Neuronal stem cell (in vitro differentiated cells): ENCODE measurements at regions not wholly inside any gene's neighbourhood (a gene's known extent, or its start where the extent isn't known, plus 50 kb on each side); places are given as distances from the start of the nearest gene placed in this dataset.

Source experiments
- DNase-seq: peaks from one replicate; pipeline ENCODE4 v3.0.0-alpha.2; 2013; ENCODE audit warnings: low spot score
- H2AFZ ChIP-seq: one replicate; pipeline ENCODE4 v1.6.1; 2013; ENCODE audit warnings: mild to moderate bottlenecking, low read length, inconsistent platforms
- H2AK5ac ChIP-seq: 2 replicates; pipeline ENCODE4 v1.6.1; 2013; ENCODE audit warnings: low read depth, mild to moderate bottlenecking, inconsistent platforms, low read length, moderate library complexity, mixed read lengths
- H2BK120ac ChIP-seq: 2 replicates; pipeline ENCODE4 v1.6.1; 2013; ENCODE audit warnings: low read depth, mild to moderate bottlenecking, inconsistent platforms, low read length, moderate library complexity, mixed read lengths
- H2BK12ac ChIP-seq: one replicate; pipeline ENCODE4 v1.6.1; 2013; ENCODE audit warnings: low read length, inconsistent platforms
- H2BK15ac ChIP-seq: 2 replicates; pipeline ENCODE4 v1.6.1; 2013; ENCODE audit warnings: mild to moderate bottlenecking, low read length, inconsistent platforms, mixed read lengths
- H2BK5ac ChIP-seq: one replicate; pipeline ENCODE4 v1.6.1; 2013; ENCODE audit warnings: inconsistent platforms, mild to moderate bottlenecking, low read length, moderate library complexity
- H3K14ac ChIP-seq: one replicate; pipeline ENCODE4 v1.6.1; 2013; ENCODE audit warnings: low read length, inconsistent platforms
- H3K18ac ChIP-seq: 2 replicates; pipeline ENCODE4 v1.6.1; 2013; ENCODE audit warnings: low read length, inconsistent platforms
- H3K23ac ChIP-seq: 2 replicates; pipeline ENCODE4 v1.6.1; 2013; ENCODE audit warnings: low read depth, mild to moderate bottlenecking, mixed read lengths, low read length, inconsistent platforms; ENCODE audit not compliant: poor library complexity
- H3K27ac ChIP-seq: replicated peaks from 3 replicates; pipeline ENCODE4 v1.5.1; 2013; ENCODE audit warnings: low read length, inconsistent platforms
- H3K27me3 ChIP-seq, 3 experiments: 2 replicates each; pipeline ENCODE4 v1.6.1; 2013; ENCODE audit warnings: low read length in 3 of 3, mild to moderate bottlenecking in 2 of 3, inconsistent platforms in 1 of 3, low read depth in 1 of 3, mixed read lengths in 1 of 3, moderate library complexity in 1 of 3; ENCODE audit not compliant: control insufficient read depth in 3 of 3, insufficient read depth in 3 of 3
- H3K36me3 ChIP-seq, 2 donors: replicated peaks in 1 of 2; 2 replicates each; pipeline ENCODE4 v1.6.1; 2013; ENCODE audit warnings: low read length in 2 of 2; ENCODE audit not compliant: control insufficient read depth in 2 of 2, insufficient read depth in 2 of 2
- H3K4ac ChIP-seq: 2 replicates; pipeline ENCODE4 v1.6.1; 2013; ENCODE audit warnings: inconsistent platforms, mild to moderate bottlenecking, low read length, moderate library complexity
- H3K4me1 ChIP-seq, 2 donors: 1 replicate in 1 of 2; 2 replicates in 1 of 2; pipeline ENCODE4 v1.6.1; 2013; ENCODE audit warnings: low read length in 2 of 2, low read depth in 1 of 2; ENCODE audit not compliant: control insufficient read depth in 2 of 2, insufficient read depth in 1 of 2
- H3K4me2 ChIP-seq: one replicate; pipeline ENCODE4 v1.6.1; 2013; ENCODE audit warnings: mild to moderate bottlenecking, low read length, inconsistent platforms; ENCODE audit not compliant: insufficient read depth, poor library complexity, severe bottlenecking
- H3K4me3 ChIP-seq, 2 donors: 2 replicates each; pipeline ENCODE4 v1.5.1; 2013; ENCODE audit warnings: low read length in 2 of 2, mild to moderate bottlenecking in 2 of 2, inconsistent platforms in 1 of 2, moderate library complexity in 1 of 2
- H3K79me1 ChIP-seq: one replicate; pipeline ENCODE4 v1.6.1; 2013; ENCODE audit warnings: low read depth, mild to moderate bottlenecking, inconsistent platforms, low read length, moderate library complexity
- H3K9ac ChIP-seq: one replicate; pipeline ENCODE4 v1.6.1; 2013; ENCODE audit warnings: mild to moderate bottlenecking, low read depth, low read length, inconsistent platforms; ENCODE audit not compliant: poor library complexity
- H3K9me3 ChIP-seq, 2 donors: replicated peaks in 1 of 2; 2 replicates each; pipeline versions ENCODE3 to v1.6.1; 2013; ENCODE audit warnings: low read length in 2 of 2, mild to moderate bottlenecking in 2 of 2, inconsistent platforms in 1 of 2, low read depth in 1 of 2, mixed read lengths in 1 of 2, moderate library complexity in 1 of 2; ENCODE audit not compliant: control insufficient read depth in 2 of 2, insufficient read depth in 1 of 2
- H4K8ac ChIP-seq: one replicate; pipeline ENCODE4 v1.6.1; 2013; ENCODE audit warnings: low read depth, mild to moderate bottlenecking, inconsistent platforms, low read length, moderate library complexity
- H4K91ac ChIP-seq: one replicate; pipeline ENCODE4 v1.6.1; 2013; ENCODE audit warnings: low read length, low read depth, mild to moderate bottlenecking, inconsistent platforms; ENCODE audit not compliant: poor library complexity
- WGBS, 2 donors: extraction: QIAGEN DNeasy Blood & Tissue Kit; methylation state at CpG; one replicate each; pipeline ENCODE4 v1.1.7; 2013; ENCODE audit warnings: missing lambda C conversion rate in 2 of 2, mixed read lengths in 1 of 2; ENCODE audit not compliant: insufficient read length in 2 of 2, insufficient replicate concordance in 1 of 2; ENCODE audit errors: extremely low coverage in 2 of 2; 5-methylcytosine and 5-hydroxymethylcytosine counted together

DNA sequence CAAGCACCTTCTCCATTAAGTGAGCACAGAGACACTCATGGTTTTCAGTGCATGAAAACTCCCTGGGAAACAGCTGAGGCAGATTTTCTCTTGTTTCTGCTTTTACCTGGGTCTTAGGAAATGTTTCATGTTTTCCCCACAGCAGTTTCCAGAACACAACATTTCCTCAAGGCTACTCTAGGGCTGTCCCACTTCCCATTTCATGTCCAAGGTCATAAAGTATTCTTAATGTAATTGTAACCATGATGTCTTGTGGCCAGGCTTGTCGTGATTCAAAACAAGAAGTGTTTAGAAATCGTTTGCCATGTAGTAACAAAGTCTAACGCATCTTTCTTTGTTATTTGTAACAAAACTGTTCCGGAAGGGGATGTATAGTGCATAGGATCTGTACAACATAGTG, 83.8 kb upstream of the NRP1 start:
- no peak overlapping the region for H3K4ac ChIP-seq

DNA sequence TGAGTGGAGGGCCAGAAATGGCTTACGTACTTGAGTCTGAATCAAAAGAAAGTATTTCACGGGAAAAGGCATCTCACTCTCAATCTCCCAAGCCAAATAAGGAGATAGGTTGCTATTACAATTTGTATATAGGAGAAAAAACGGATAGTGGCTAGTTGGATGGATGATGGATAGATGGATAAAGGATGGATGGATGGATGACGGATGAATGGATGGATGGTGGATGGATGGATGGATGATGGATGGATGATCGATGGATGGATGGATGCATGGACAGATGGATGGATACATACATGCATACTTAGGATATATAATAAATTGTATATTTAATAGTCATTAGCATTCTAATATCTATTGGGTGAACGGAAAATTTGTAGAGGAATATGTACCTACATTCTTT, 82.2 kb upstream of the NRP1 start:
- no peak overlapping the region for H4K91ac ChIP-seq
- H3K18ac ChIP-seq = no peak overlapping the region
- H3K4me1 ChIP-seq = no peaks in the 10 kb centered on the region
- no peak overlapping the region for H3K4me3 ChIP-seq
- no peak overlapping the region for H2BK12ac ChIP-seq
- H3K14ac ChIP-seq = no peak overlapping the region
- no peak overlapping the region for H2AK5ac ChIP-seq
- H4K8ac ChIP-seq = no peak overlapping the region
- H3K27ac ChIP-seq = no peak overlapping the region
- H2BK5ac ChIP-seq = no peak overlapping the region
- no peak overlapping the region for H3K4me2 ChIP-seq
- no peaks in the 10 kb centered on the region for H3K79me1 ChIP-seq
- 100% methylated on average over 2 to 3 of the region's 6 CpGs for WGBS, 2 donors
- no peak overlapping the region for H2AFZ ChIP-seq
- no peak overlapping the region for H2BK15ac ChIP-seq
- H3K9ac ChIP-seq = no peak overlapping the region
- H3K9me3 ChIP-seq = no peaks in the 10 kb centered on the region
- no peak for DNase-seq
- no peak overlapping the region for H3K23ac ChIP-seq
- no peak overlapping the region for H3K4ac ChIP-seq
- no peaks in the 10 kb centered on the region for H3K36me3 ChIP-seq
- no peak overlapping the region for H2BK120ac ChIP-seq
- no peaks in the 10 kb centered on the region for H3K27me3 ChIP-seq

More for the DNA sequence above, 83.8 kb upstream of the NRP1 start:
- no CpG with 5 or more reads among the region's 4 CpGs for WGBS, 2 donors
- Histone ChIP-seq H3K9me3 (no peaks in the 10 kb centered on the region), H3K36me3 (no peaks in the 10 kb centered on the region), H3K4me1 (peaks cover 8 to 13% of the 10 kb centered on the region in 2 donors), H3K4me2 (no peak overlapping the region), H2BK5ac (no peak overlapping the region), H2AK5ac (no peak overlapping the region), H3K18ac (no peak overlapping the region), H2AFZ (no peak overlapping the region), H3K27ac (no peak overlapping the region), H4K91ac (no peak overlapping the region), H3K9ac (no peak overlapping the region), H2BK120ac (no peak overlapping the region), H3K79me1 (no peaks in the 10 kb centered on the region), H3K14ac (no peak overlapping the region), H2BK15ac (no peak overlapping the region), H4K8ac (no peak overlapping the region), H3K27me3 (no peaks in the 10 kb centered on the region), H3K4me3 (no peak overlapping the region), H3K23ac (no peak overlapping the region), H2BK12ac (no peak overlapping the region)
- DNase-seq = no peak

DNA sequence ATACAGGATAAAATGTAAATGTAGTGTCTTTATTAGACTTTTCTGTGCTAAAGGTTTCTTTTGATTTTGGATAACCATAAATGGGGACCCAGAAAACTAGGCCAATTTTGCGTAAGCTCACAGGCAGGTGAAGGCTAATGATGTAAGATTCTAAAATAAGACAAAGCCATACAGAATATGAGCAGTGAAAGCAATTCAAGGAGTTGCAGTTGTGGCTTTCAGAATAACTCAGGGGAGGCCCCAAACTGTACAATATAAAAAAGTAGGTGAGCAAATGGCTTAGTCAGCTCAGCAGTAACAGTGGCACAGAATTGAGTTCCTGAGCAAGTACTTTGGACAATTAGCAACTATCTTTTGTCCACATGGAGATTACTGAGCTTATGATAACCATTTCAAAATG, 81.7 kb upstream of the NRP1 start:
- Histone ChIP-seq H3K4me2 (no peak overlapping the region), H4K8ac (no peak overlapping the region), H3K18ac (no peak overlapping the region), H2AFZ (no peak overlapping the region), H3K36me3 (no peaks in the 10 kb centered on the region), H3K79me1 (no peaks in the 10 kb centered on the region), H3K4me1 (no peaks in the 10 kb centered on the region), H2AK5ac (no peak overlapping the region), H3K14ac (no peak overlapping the region), H2BK15ac (no peak overlapping the region), H3K23ac (no peak overlapping the region), H3K9me3 (no peaks in the 10 kb centered on the region), H3K27ac (no peak overlapping the region), H3K27me3 (no peaks in the 10 kb centered on the region), H4K91ac (no peak overlapping the region), H2BK120ac (no peak overlapping the region), H3K4ac (no peak overlapping the region), H3K9ac (no peak overlapping the region), H2BK5ac (no peak overlapping the region), H3K4me3 (no peak overlapping the region), H2BK12ac (no peak overlapping the region)
- WGBS, 2 donors = no CpG with 5 or more reads among the region's 1 CpG
- DNase-seq = no peak

DNA sequence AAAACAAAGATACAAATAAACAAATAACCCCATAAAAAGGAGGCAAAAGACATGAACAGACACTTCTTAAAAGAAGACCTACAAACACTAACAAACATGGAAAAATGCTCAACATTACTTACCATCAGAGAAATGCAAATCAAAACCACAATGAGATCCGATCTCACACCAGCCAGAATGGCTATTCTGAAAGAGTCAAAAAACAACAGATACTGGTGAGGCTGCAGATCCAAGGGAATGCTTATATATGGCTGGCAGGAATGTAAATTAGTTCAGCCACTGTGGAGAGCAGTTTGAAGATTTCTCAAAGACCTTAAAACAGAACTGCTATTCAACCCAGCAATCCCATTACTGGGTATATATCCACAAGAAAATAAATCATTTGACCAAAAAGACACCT, 80.4 kb upstream of the NRP1 start:
- H3K14ac ChIP-seq = no peak overlapping the region
- no peaks in the 10 kb centered on the region for H3K36me3 ChIP-seq
- H3K9ac ChIP-seq = no peak overlapping the region
- no peak overlapping the region for H3K4me3 ChIP-seq
- no peak overlapping the region for H2BK120ac ChIP-seq
- H3K79me1 ChIP-seq = no peaks in the 10 kb centered on the region
- no peak overlapping the region for H2AK5ac ChIP-seq
- H2BK12ac ChIP-seq = no peak overlapping the region
- H3K27ac ChIP-seq = no peak overlapping the region
- H3K18ac ChIP-seq = no peak overlapping the region
- H3K4ac ChIP-seq = no peak overlapping the region
- H2AFZ ChIP-seq = no peak overlapping the region
- no CpG with 5 or more reads among the region's 1 CpG for WGBS, 2 donors
- H3K23ac ChIP-seq = no peak overlapping the region
- no peaks in the 10 kb centered on the region for H3K9me3 ChIP-seq
- no peak overlapping the region for H3K4me2 ChIP-seq
- no peak for DNase-seq
- H2BK5ac ChIP-seq = no peak overlapping the region
- H3K4me1 ChIP-seq = no peaks in the 10 kb centered on the region
- no peak overlapping the region for H2BK15ac ChIP-seq
- H4K91ac ChIP-seq = no peak overlapping the region
- no peak overlapping the region for H4K8ac ChIP-seq
- no peaks in the 10 kb centered on the region for H3K27me3 ChIP-seq
